DOHH2 (cell line): ENCODE measurements at regions not wholly inside any gene's neighbourhood (a gene's known extent, or its start where the extent isn't known, plus 50 kb on each side); places are given as distances from the start of the nearest gene placed in this dataset.

ENCODE experiments used
- EZH2phosphoT487 ChIP-seq: fragments of 200-600 bp; sonication (generic); IDR thresholded peaks from 2 replicates; pipeline ENCODE4 v1.6.1; 2017; ENCODE audit warnings: borderline replicate concordance, mild to moderate bottlenecking, antibody characterized with exemption, low read length, moderate library complexity, mixed read lengths
- TF ChIP-seq, protein P1 (sequence below): fragments of 200-600 bp; sonication (generic); IDR thresholded peaks from one replicate; pipeline ENCODE4 v1.5.1; 2014; ENCODE audit warnings: antibody characterized with exemption, mild to moderate bottlenecking, low read depth, low read length; ENCODE audit not compliant: poor library complexity, severe bottlenecking

DNA sequence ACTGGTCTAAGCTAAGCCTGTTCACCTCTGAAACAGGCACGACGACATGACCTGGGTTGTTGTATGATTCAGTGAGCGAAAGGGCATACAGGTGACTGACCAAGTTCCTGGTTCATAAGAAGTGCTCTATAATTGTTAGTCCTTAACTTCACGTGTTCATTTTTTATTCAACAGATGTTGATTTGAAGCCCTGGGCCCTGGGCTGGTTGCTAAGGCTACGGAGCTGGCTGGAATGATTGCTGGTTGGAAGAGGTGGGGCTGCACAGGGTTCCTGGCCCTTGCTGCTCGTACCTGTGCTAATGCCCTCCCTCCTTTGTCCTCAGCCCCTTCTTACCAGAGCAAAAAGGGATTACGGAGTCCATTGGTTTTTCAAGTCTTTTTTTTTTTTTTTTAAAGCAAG is 111.3 kb upstream of the CSF3R start:
- TF ChIP-seq, protein P1, sequence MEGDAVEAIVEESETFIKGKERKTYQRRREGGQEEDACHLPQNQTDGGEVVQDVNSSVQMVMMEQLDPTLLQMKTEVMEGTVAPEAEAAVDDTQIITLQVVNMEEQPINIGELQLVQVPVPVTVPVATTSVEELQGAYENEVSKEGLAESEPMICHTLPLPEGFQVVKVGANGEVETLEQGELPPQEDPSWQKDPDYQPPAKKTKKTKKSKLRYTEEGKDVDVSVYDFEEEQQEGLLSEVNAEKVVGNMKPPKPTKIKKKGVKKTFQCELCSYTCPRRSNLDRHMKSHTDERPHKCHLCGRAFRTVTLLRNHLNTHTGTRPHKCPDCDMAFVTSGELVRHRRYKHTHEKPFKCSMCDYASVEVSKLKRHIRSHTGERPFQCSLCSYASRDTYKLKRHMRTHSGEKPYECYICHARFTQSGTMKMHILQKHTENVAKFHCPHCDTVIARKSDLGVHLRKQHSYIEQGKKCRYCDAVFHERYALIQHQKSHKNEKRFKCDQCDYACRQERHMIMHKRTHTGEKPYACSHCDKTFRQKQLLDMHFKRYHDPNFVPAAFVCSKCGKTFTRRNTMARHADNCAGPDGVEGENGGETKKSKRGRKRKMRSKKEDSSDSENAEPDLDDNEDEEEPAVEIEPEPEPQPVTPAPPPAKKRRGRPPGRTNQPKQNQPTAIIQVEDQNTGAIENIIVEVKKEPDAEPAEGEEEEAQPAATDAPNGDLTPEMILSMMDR, result no peak
- no peak for TF ChIP-seq EZH2phosphoT487
